HG02840 (cell line): ENCODE measurements at regions not wholly inside any gene's neighbourhood (a gene's known extent, or its start where the extent isn't known, plus 50 kb on each side); places are given as distances from the start of the nearest gene placed in this dataset.

ENCODE experiments used
- ATAC-seq: cut with Tn5 transposase; IDR thresholded peaks from one replicate; pipeline ENCODE4 v1.9.1; 2021; ENCODE audit warnings: mild to moderate bottlenecking, moderate library complexity, moderate number of reproducible peaks; ENCODE audit not compliant: unreplicated experiment, low FRiP score

GRCh38 chr18:45506951-45507350 is 108.3 kb upstream of the SLC14A2 start:
- no peak for ATAC-seq

GRCh38 chr18:45509535-45509934 is 105.7 kb upstream of the SLC14A2 start:
- ATAC-seq = no peak

- ATAC-seq = no peak
Measured at GRCh38 chr18:45510656-45511055, 104.6 kb upstream of the SLC14A2 start.

- no peak for ATAC-seq
Measured at GRCh38 chr18:45512363-45512953, 102.8 kb upstream of the SLC14A2 start.

DNA sequence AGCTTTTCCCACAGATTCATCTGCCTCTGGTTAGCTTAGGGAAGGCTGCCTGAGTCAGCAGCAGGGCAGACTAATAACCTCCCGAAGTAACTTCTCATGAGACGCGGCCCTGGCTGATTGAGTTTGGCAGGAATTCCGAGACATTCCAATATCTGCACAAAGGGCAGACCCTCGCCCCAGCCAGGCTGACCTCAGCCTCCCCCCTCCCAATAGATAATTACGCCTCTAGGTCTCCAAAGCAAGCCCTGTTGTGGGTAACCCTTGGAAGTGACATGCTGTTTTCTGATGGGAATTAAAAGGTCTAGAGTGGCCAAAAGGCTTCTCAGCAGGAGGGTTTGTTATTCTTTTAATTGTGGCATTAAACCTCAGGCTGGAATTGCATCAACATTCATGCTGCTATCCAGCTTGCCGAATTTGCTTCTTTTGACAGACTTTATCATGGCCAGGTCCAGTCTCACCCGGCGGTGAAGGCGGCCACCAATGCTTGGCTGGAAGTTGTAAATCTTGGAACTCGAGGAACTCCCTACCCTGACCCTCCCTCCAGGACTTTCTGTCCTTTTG is 98.0 kb upstream of the SLC14A2 start:
- ATAC-seq = no peak

- no peak for ATAC-seq
Measured at GRCh38 chr18:45518311-45519155, 96.7 kb upstream of the SLC14A2 start.

GRCh38 chr18:45519411-45520280 is 95.6 kb upstream of the SLC14A2 start:
- ATAC-seq = no peak

DNA sequence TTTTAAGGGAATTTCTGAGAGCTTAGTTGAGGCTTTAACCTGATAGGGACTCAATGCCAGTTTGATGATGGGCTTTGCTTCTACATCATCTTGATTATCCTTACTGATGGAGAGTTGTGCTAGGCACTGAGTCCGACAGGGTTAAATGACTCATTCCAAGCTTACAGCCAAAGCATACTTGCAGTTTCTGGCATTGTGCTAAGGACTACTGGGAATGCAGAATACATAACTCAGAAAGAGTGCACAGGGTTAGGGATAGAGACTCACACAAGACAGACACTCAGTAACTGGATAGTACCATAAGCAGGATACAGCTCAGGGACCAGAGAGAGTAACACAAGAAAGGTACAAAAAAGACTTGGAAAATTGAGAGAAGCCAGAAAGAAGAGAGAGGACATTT is 94.1 kb upstream of the SLC14A2 start:
- ATAC-seq = no peak

GRCh38 chr18:45521777-45522176 is 93.5 kb upstream of the SLC14A2 start:
- ATAC-seq = no peak

- no peak for ATAC-seq
Measured at GRCh38 chr18:45522371-45522770, 92.9 kb upstream of the SLC14A2 start.

DNA sequence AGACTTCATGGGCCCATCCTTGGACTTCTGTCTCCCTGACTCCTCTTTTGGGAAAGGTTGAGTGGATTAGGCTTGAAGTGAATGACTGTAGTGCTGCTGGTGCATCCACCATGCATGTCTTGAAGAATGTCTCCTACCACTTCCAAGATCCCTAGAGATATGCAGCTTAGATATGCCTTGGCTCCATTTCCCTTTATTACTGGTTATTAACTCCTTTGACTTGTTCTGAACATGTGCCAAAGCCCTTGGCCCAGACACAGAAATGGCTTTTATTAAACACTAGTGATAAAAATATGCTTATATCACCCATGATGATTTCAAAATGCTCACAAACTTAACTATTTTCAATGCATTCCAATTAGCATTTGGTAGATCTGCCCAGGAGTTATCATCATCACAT is 90.0 kb upstream of the SLC14A2 start:
- ATAC-seq = no peak

DNA sequence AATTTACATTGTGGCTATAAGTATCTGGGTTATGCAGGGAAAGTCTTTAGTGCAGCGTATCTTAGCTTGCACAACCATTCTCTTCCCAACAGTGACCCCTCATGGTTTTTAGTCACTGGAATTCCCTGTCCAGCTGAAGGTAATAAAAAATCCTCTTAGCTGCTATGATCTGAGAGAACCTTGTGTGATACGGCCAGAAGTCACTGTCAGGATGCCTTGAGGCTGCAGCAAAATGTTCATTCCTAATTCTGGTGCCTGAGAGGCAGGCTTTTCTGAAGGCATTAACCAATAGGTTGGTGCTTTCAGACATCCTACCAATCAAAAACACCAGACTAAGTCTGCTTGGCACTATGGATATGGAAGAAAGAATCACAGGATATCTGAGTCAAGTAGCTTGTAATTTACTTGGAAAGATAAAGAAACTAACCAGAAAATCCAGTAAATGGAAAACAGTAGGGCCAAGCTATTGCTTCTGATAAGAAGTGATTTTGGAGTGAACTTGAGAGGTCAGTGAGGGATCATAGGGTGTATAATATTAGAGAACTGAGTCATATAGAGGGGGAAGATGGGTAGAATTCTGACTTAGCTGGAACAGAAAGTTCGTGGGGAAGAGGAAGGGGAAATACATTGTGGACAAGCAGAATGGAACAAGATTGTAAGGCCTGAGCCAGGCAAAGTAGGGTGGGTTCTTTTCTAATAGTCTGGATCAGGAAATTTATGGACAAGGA is 89.0 kb upstream of the SLC14A2 start:
- no peak for ATAC-seq

DNA sequence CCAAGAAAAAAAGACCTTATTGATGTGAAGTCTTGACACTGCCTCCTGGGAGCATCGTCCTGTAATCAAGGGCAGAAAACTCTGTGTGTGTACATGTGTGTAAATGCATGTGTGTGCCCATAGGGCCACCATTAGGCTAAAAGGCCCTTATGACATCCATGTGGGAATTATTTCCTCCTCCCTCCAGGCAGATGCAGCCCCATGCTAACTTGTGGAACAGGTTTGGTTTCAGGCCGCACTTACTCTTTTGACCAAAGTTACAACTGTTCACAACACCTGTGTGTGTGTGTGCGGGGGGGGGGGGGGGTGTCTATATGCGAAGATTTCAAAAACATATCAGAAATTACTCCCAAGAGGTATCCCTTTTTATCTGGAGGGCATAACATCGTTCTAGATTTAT is 87.4 kb upstream of the SLC14A2 start:
- no peak for ATAC-seq

DNA sequence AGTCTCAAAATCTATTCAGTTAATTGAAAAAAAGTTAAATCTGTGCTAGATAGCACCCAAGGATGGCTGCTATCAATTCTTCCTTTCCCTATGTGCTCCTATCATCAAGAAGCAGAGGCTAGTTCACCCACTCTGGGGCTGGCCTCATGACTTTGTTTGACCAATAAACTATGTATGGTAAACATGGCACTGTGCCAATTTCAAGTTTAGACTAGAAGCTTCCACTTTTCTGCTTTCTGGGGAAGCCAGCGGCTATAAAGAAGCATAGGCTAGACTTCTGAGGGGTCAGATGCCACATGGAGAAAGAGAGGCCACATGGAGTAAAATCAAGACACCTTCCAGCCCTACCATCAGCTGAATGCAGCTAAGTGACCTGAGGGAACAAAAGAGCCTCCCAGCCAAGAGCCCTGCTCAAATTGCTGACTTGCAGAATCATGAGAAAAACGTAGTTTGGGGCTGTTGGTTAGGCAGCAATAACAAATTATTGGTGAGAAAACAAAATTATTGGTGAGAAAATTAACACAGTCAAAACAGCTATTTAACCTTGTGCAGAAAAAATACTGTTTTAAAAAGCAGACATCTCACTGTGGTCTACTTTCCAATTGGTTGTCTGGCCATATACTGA is 86.5 kb upstream of the SLC14A2 start:
- no peak for ATAC-seq

GRCh38 chr18:45538444-45538843 is 76.8 kb upstream of the SLC14A2 start:
- no peak for ATAC-seq

DNA sequence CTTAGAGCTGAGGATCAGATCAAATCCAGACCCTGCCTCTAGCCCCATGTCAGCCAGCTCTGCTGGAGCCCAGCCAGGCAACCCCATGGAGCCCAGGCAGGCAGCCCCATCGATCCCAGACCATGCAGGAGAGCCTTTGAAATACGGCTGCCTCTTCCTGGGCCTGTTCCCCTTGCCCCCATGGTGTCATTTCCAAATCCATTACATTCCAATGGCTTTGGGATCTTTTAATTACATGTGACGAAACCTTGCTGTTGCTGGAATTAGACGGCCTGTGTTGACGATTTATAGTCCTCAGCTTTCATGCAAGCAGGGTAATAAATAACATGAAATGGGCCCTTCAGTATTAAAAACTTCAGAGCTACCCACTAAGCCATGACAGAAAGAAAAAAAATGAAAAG is 75.8 kb upstream of the SLC14A2 start:
- ATAC-seq = no peak

- no peak for ATAC-seq
Measured at GRCh38 chr18:45540125-45540524, 75.2 kb upstream of the SLC14A2 start.

- no peak for ATAC-seq
Measured at GRCh38 chr18:45541421-45541820, 73.9 kb upstream of the SLC14A2 start.

DNA sequence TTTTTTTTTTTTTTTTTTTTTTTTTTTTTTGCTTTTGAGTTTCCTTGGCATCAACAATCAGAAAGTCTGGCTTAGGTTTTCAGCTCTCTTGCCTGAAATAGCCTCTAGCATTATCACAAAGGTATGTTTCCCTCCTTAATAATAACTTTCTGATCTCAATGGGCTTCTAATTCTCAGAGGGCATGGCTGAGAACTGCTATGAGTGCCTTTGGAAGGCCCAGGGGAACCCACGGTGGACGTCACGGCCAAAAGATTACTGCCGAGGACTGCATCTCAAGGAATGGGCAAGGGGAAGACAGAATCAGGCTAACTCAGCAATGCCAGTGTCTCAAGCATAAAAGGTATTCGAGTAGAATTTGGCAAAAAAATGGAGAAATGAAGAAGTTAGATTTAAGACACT is 73.2 kb upstream of the SLC14A2 start:
- no peak for ATAC-seq

DNA sequence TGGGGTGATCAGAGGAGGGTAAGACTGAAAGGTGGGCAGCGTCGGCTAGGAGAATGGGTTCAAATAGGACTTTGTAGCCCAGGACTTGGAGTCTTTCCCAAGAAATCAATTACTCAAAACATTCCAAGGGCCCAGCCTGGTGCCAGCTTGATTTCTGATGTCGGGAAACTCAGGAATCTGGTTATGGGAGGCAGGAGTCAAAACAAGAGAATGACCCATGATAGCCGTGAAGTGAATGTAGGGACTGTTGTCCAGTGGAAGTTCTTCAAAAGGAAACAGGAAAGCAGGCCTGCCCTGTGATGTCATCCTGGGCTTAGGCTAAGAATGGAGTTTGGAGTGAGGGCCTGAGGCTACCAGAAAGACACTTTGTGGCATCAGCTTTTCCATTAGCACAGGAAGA is 67.4 kb upstream of the SLC14A2 start:
- no peak for ATAC-seq
